Activated CD4-positive, alpha-beta T cell treated with anti-CD3 and anti-CD28 coated beads, Interleukin-2, amount 50 U/mL, for 4 hours (primary cell): ENCODE measurements at regions not wholly inside any gene's neighbourhood (a gene's known extent, or its start where the extent isn't known, plus 50 kb on each side); places are given as distances from the start of the nearest gene placed in this dataset.
"Not testable (repeated sequence)": the region's sequence is repeated elsewhere in the genome, so short reads cannot be mapped to it uniquely, and the experiment has no call there.

Experiments used
- DNase-seq, 2 experiments: peaks; one replicate each; pipeline ENCODE4 v3.0.0-alpha.2; 2020

- DNase-seq: no peak
Measured at GRCh38 chr2:17184512-17184911, 333.7 kb downstream of the RAD51AP2 start.

GRCh38 chr2:17182399-17182798 is 335.8 kb downstream of the RAD51AP2 start:
- DNase-seq: no peak

GRCh38 chr2:17181051-17181752 is 337.0 kb downstream of the RAD51AP2 start:
- no peak for DNase-seq

GRCh38 chr2:17179145-17179808 is 339.0 kb downstream of the RAD51AP2 start:
- DNase-seq: no peak

GRCh38 chr2:17177088-17177487 is 341.2 kb downstream of the RAD51AP2 start:
- DNase-seq: no peak

GRCh38 chr2:17171446-17172049 is 346.7 kb downstream of the RAD51AP2 start:
- DNase-seq: no peak

- no peak for DNase-seq
Measured at GRCh38 chr2:17166506-17166905, 351.7 kb downstream of the RAD51AP2 start.

GRCh38 chr2:17164550-17164949 is 353.7 kb downstream of the RAD51AP2 start:
- DNase-seq: no peak

- no peak for DNase-seq
Measured at GRCh38 chr2:17163638-17164037, 354.6 kb downstream of the RAD51AP2 start.

GRCh38 chr2:17162713-17163112 is 355.5 kb downstream of the RAD51AP2 start:
- no peak for DNase-seq

GRCh38 chr2:17160594-17160993 is 357.6 kb downstream of the RAD51AP2 start:
- DNase-seq: no peak

GRCh38 chr2:17156086-17156485 is 362.2 kb downstream of the RAD51AP2 start:
- no peak for DNase-seq

GRCh38 chr2:17149945-17150344 is 368.3 kb downstream of the RAD51AP2 start:
- no peak for DNase-seq

GRCh38 chr2:17148407-17149145 is 369.7 kb downstream of the RAD51AP2 start:
- no peak for DNase-seq

GRCh38 chr2:17146358-17146757 is 371.9 kb downstream of the RAD51AP2 start:
- DNase-seq: no peak

- DNase-seq: no peak
Measured at GRCh38 chr2:17136877-17137276, 381.4 kb downstream of the RAD51AP2 start.

- no peak for DNase-seq
Measured at GRCh38 chr2:17136231-17136630, 382.0 kb downstream of the RAD51AP2 start.

- DNase-seq: no peak
Measured at GRCh38 chr2:17135619-17136018, 382.6 kb downstream of the RAD51AP2 start.

GRCh38 chr2:17133052-17133671 is 385.1 kb downstream of the RAD51AP2 start:
- no peak for DNase-seq

- DNase-seq: not testable (repeated sequence)
Measured at GRCh38 chr2:17130627-17131026, 387.6 kb downstream of the RAD51AP2 start.

- DNase-seq: no peak
Measured at GRCh38 chr2:17125989-17126620, 392.1 kb downstream of the RAD51AP2 start.

- no peak for DNase-seq
Measured at GRCh38 chr2:17124575-17125318, 393.5 kb downstream of the RAD51AP2 start.
